ENCODE measurements at regions not wholly inside any gene's neighbourhood (a gene's known extent, or its start where the extent isn't known, plus 50 kb on each side); places are given as distances from the start of the nearest gene placed in this dataset.

DNA sequence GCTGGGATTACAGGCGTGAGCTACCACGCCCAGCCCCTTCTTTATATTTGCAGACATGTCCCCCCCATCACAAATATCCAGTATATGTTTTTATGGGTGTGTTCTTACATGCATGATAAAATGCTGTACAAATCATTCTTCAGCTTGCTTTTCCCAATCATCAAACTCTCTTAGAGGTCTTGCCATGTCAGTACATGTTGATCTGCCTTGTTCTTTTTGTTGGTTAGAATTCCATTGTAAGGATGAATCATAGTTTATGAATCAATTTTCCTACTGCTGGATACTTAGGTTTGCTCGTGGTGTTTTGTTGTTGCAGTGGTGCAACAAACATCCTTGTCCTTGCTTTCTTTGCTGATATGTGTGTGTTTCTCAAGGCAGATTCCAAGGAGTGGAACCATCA is 79.9 kb upstream of the NEURL1B start:
- no peaks in the 10 kb centered on the region for H3K27me3 ChIP-seq (ENCODE audit: insufficient read depth, low read depth, low read length)
- TF ChIP-seq SMC3 (conservative IDR thresholded peaks at IDR 0.05; ENCODE audit: poor library complexity) = no peak
- no peak for TF ChIP-seq CTCF (IDR thresholded peaks at IDR 0.05; ENCODE audit: poor library complexity, severe bottlenecking)
- TF ChIP-seq EZH2 (IDR thresholded peaks at IDR 0.05; ENCODE audit: borderline replicate concordance, insufficient read depth, low read length, poor library complexity, severe bottlenecking) = no peak
- TF ChIP-seq EP300 (conservative IDR thresholded peaks at IDR 0.05; ENCODE audit: poor library complexity, severe bottlenecking) = no peak
- no peak for TF ChIP-seq MXI1 (conservative IDR thresholded peaks at IDR 0.05; ENCODE audit: poor library complexity, severe bottlenecking)
- TF ChIP-seq TAF1 (IDR thresholded peaks at IDR 0.05; ENCODE audit: low read depth) = no peak
- no peak for TF ChIP-seq POLR2AphosphoS5 (IDR thresholded peaks at IDR 0.05)
- TF ChIP-seq REST (IDR thresholded peaks at IDR 0.05; ENCODE audit: borderline replicate concordance) = no peak
- no peak for TF ChIP-seq RAD21 (conservative IDR thresholded peaks at IDR 0.05)
- no peak overlapping the region for H3K27ac ChIP-seq (ENCODE audit: low read length)
- no peaks in the 10 kb centered on the region for H4K20me1 ChIP-seq (ENCODE audit: insufficient read depth)
- H3K9me3 ChIP-seq (ENCODE audit: low read length) = no peaks in the 10 kb centered on the region
- H3K4me2 ChIP-seq (ENCODE audit: low read length) = no peak overlapping the region
- no peaks in the 10 kb centered on the region for H3F3A ChIP-seq (ENCODE audit: insufficient read depth, low read length, poor library complexity, severe bottlenecking)
- H3K4me3 ChIP-seq (ENCODE audit: low read length) = no peak overlapping the region
- no peaks in the 10 kb centered on the region for H3K36me3 ChIP-seq (ENCODE audit: insufficient read depth, low read length)
- no peak overlapping the region for H3K9ac ChIP-seq (ENCODE audit: low read length)
- H3K9me2 ChIP-seq (ENCODE audit: insufficient read depth, low read length) = no peaks in the 10 kb centered on the region
- no peaks in the 10 kb centered on the region for H3K79me2 ChIP-seq (replicated peaks; ENCODE audit: insufficient read depth, low read length)
- no peak overlapping the region for H2AFZ ChIP-seq (ENCODE audit: low read depth, low read length)

- Histone ChIP-seq H2AFZ (ENCODE audit: low read depth, low read length) (no peak overlapping the region), H4K20me1 (ENCODE audit: insufficient read depth) (no peaks in the 10 kb centered on the region), H3K27me3 (ENCODE audit: insufficient read depth, low read depth, low read length) (no peaks in the 10 kb centered on the region), H3F3A (ENCODE audit: insufficient read depth, low read length, poor library complexity, severe bottlenecking) (no peaks in the 10 kb centered on the region), H3K9me2 (ENCODE audit: insufficient read depth, low read length) (no peaks in the 10 kb centered on the region), H3K79me2 (replicated peaks; ENCODE audit: insufficient read depth, low read length) (no peaks in the 10 kb centered on the region), H3K27ac (ENCODE audit: low read length) (no peak overlapping the region), H3K4me3 (ENCODE audit: low read length) (no peak overlapping the region), H3K9ac (ENCODE audit: low read length) (no peak overlapping the region), H3K36me3 (ENCODE audit: insufficient read depth, low read length) (no peaks in the 10 kb centered on the region), H3K9me3 (ENCODE audit: low read length) (no peaks in the 10 kb centered on the region), H3K4me2 (ENCODE audit: low read length) (no peak overlapping the region)
- TF ChIP-seq CTCF (IDR thresholded peaks at IDR 0.05; ENCODE audit: poor library complexity, severe bottlenecking) (no peak), SMC3 (conservative IDR thresholded peaks at IDR 0.05; ENCODE audit: poor library complexity) (no peak), MXI1 (conservative IDR thresholded peaks at IDR 0.05; ENCODE audit: poor library complexity, severe bottlenecking) (no peak), RAD21 (conservative IDR thresholded peaks at IDR 0.05) (no peak)
These were observed 81.8 kb upstream of the NEURL1B start for GRCh38 chr5:172559004-172559932.

All from neural cell (in vitro differentiated cells).